D721Med (cell line): ENCODE measurements at regions not wholly inside any gene's neighbourhood (a gene's known extent, or its start where the extent isn't known, plus 50 kb on each side); places are given as distances from the start of the nearest gene placed in this dataset.

ENCODE experiments used
- DNase-seq: peaks from one replicate; pipeline ENCODE4 v3.0.0; 2011; ENCODE audit warnings: low spot score; ENCODE audit not compliant: insufficient read length
- FAIRE-seq: peaks from 2 replicates; lab custom pipeline; 2011; peaks lifted over from hg19 to GRCh38; lab: Jason Lieb, UNC
- CTCF ChIP-seq: IDR thresholded peaks from 2 replicates; pipeline ENCODE4 v1.5.1; 2012; ENCODE audit warnings: mild to moderate bottlenecking, control low read depth; ENCODE audit not compliant: insufficient read depth; ENCODE audit errors: missing control alignments

- no peak for TF ChIP-seq CTCF
- FAIRE-seq (no peak), DNase-seq (no peak)
These were observed 1456.1 kb downstream of the GATA3 start for GRCh38 chr10:9510626-9511025.

GRCh38 chr10:9515922-9516321, 1461.4 kb downstream of the GATA3 start:
- no peak for TF ChIP-seq CTCF
- no peak for DNase-seq
- FAIRE-seq: no peak

- no peak for FAIRE-seq
- no peak for TF ChIP-seq CTCF
- no peak for DNase-seq
These were observed 1481.3 kb downstream of the GATA3 start for GRCh38 chr10:9535744-9536143.

- no peak for TF ChIP-seq CTCF
- DNase-seq (no peak), FAIRE-seq (no peak)
These were observed 1472.6 kb upstream of the CELF2 start for GRCh38 chr10:9545073-9545472.

GRCh38 chr10:9547936-9548904, 1469.5 kb upstream of the CELF2 start:
- no peak for DNase-seq
- no peak for TF ChIP-seq CTCF
- FAIRE-seq: no peak

- DNase-seq: no peak
- no peak for FAIRE-seq
- no peak for TF ChIP-seq CTCF
These were observed 1466.9 kb upstream of the CELF2 start for GRCh38 chr10:9550810-9551209.

GRCh38 chr10:9554321-9554720, 1463.4 kb upstream of the CELF2 start:
- FAIRE-seq: no peak
- no peak for DNase-seq
- TF ChIP-seq CTCF: no peak
